NCI-H2171 (cell line): ENCODE measurements at regions not wholly inside any gene's neighbourhood (a gene's known extent, or its start where the extent isn't known, plus 50 kb on each side); places are given as distances from the start of the nearest gene placed in this dataset.
"Not testable (repeated sequence)": the region's sequence is repeated elsewhere in the genome, so short reads cannot be mapped to it uniquely, and the experiment has no call there.

Experiments used
- DNase-seq: peaks from one replicate; lab custom pipeline; 2025; lab: John Stamatoyannopoulos, UW

- DNase-seq: no peak
Observed at GRCh38 chr16:50497592-50497991, 50.6 kb upstream of the NKD1 start.

DNA sequence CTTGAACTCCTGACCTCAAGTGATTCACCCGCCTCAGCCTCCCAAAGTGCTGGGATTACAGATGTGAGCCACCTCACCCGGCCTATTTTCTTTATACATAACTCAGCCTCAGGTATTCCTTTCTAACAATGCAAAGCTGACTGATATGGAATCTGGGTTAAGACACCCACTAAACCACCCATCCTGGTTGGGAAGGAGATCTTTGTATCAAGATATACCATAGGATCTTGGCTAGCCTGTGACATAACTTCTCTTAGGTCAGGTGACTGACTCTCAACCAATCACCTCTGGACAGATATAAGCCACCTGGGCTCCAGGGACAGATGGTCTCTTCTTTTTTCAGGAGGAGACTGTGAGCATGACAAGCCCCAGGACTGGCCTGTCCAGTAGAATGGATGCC is 51.2 kb upstream of the NKD1 start:
- no peak for DNase-seq

DNA sequence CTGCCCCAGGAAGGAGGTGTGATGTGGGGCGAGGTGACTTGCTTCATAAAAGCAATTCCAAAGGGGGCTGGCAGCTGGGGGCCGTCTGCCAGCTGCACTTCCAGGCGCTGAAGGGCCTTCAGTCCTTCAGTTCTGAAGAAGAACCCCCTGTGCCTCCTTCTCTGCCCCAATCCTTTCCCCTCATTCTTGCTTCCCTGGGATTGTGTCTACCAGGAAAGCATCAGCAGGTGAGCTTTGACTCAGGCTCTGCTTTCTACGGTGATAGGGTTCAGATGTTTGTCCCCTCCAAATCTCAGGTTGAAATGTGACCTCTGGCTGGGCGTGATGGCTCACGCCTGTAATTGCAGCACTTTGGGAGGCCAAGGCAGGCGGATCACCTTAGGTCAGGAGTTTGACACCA is 52.5 kb upstream of the NKD1 start:
- DNase-seq: no peak

DNA sequence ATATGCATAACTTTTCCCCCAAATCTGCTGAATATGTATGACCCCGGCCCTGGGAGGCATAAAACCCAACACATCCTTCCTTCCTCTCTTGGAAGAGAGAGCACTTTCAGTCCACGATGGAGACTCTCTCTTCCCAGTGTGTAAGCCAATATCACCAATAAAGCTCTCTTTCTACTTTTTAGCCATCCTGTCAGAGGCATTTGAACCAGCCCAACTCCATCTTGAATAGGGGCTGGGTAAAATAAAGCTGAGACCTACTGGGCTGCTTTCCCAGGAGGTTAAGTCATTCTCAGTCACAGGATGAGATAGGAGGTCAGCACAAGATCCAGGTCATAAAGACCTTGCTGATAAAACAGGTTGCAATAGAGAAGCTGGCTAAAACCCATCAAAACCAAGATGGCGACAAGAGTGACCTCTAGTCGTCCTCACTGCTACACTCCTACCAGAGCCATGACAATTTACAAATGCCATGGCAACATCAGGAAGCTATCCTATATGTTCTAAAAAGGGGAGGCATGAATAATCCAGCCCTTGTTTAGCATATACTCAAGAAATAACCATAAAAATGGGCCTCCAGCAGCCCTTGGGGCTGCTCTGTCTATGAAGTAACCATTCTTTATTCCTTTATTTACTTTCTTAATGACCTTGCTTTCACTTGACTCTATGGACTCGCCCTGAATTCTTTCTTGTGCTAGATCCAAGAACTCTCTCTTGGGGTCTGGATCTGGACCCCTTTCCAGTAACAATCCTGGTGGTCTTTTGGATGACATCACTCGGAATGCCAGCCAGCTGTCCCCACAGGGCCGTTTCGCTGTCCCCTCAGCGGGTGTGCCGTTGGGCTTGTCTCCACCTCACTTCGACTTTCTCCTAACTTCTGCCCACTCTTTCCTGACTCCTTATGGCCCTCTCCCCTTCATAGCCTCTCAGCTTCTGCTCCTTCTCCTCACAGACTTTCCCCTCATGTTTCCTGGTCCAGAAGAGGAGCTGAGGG is 53.4 kb upstream of the NKD1 start:
- no peak for DNase-seq

- no peak for DNase-seq
Observed at GRCh38 chr16:50491516-50491915, 56.7 kb upstream of the NKD1 start.

GRCh38 chr16:50490828-50491227 is 57.4 kb upstream of the NKD1 start:
- DNase-seq: no peak

- no peak for DNase-seq
Observed at GRCh38 chr16:50489182-50489581, 59.0 kb upstream of the NKD1 start.

DNA sequence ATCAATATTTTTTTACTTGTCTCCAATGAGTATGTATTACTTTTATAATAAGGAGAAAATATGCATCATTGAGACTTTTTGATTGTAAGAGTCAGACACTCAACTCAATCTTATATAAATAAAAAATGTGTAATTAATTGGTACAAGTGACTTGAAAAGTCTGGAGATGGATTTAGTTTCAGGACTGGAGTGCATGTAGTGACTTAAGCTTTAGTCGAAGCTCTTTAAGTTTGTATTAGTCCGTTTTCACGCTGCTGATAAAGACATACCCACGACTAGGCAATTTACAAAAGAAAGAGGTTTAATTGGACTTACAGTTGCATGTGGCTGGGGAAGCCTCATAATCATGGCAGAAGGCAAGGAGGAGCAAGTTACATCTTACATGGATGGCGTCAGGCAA is 60.7 kb upstream of the NKD1 start:
- no peak for DNase-seq

DNA sequence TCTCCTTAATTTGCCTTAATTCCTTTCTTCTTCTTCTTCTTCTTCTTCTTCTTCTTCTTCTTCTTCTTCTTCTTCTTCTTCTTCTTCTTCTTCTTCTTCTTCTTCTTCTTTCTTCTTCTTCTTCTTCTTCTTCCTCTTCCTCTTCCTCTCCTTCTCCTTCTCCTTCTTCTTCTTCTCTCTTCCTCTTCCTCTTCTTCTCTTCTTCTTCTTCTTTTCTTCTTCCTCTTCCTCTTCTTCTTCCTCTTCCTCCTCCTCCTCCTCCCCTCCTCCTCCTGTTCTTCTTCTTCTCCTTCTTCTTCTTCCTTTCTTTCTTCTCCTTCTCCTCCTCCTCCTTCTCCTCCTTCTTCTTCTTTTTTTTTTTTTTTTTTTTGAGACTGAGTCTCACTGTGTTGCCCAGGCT is 62.0 kb upstream of the NKD1 start:
- DNase-seq: not testable (repeated sequence)

DNA sequence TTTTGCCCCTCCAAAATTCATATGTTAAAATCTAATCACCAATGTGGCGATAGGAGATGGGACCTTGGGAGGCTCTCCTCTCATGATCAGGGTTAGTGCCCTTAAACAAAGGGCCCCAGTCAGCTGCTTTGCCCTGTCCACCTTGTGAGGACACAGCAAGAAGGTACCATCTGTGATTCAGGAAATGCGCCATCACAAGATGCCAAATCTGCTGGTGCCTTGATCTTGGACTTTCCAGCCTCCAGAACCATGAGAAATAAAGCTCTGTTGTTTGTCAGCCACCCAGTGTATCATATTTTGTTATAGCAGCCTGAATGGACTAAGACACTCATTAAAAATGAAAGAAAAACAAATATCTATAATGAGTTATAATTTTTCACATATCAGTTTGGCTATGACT is 63.0 kb upstream of the NKD1 start:
- no peak for DNase-seq

GRCh38 chr16:50482271-50482670 is 65.9 kb upstream of the NKD1 start:
- no peak for DNase-seq

GRCh38 chr16:50480206-50480605 is 68.0 kb upstream of the NKD1 start:
- no peak for DNase-seq

GRCh38 chr16:50479771-50480170 is 68.4 kb upstream of the NKD1 start:
- DNase-seq: no peak

DNA sequence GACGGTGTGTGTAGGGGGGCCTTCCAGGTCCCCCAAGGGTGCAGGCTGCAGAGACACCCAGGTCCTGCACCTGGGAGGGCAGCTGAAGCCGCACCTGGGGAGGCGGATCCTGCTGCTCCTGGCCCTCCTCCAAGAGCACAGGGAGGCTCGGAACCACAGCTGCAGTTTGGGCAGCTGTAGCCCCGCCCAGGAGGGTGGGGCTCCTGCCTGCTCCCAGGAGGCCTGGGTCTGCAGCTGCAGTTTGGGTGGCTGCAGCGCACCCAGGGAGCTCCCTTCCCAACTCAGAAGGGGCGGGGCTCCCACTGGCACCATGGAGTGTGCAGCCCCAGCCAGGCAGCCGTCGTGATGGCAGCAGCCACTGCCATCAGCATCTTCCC is 69.4 kb upstream of the NKD1 start:
- peak; percentile 77 for DNase-seq

DNA sequence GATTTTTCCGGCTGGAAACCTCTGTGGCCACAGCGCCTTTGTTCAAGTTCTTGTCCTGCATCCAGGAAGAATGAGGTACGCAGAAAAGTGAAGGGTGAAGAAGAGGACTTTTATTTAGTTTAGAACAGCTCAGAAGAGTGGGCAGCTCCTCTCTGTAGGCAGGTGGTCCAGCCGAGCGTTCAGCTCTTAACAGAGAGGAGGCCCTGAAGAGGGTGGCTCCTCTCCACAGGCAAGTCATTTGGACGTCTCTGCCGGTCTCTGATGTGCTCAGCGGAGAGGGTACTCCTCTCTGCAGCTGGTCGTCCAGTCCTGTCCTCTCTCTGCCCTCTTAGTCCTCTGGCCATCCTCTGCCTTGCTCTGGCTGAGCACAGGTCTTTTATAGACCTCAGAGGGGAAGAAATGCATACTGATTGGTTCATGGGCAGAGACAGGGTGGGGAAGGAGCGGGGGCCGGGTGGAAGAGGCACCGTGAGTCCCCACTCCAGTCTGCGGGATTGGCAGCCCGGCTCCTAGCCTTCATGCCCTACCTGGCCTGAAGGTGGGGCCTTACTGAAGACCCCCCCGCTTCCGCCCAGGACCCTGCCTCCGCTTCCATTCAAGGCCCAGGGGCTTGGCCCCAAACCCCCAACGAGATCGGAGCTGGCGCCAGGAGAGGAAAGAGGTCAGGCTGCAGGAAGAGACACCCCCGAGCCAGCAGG is 70.0 kb upstream of the NKD1 start:
- DNase-seq: no peak

DNA sequence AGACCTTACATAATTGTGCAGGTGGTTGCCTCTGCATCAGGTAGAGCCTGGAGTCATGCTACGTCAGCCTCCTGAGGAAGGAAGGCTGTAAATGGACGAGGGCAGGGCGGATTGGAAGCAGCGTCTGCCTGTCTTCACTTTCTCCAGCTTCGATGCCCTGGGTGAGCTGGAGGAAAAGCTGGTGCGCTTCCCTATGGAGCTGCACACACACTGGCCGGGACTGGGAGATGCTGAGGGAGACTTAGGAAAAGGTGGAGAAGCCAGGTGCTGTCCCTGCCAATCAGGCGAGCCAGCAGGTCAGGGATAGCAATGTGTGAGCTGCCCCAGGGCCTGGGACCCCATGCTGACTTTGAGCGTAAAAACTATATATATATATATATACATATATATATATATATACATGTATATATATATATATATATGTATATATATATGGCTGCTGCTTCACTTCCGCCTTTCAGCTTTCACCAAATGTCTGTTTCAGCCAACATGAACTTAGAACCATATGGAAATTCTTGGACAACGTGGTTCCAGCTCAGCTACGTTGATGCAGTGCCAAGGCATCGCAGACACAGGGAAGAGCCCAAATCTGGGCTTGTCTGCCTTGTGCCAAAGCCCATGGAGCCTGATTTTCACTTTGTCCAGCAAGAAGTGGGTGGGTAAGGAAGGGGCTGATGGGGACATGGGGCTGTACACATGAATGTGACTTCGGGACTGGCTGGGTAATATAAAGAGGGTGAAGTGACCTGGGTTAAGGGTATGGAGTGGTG is 71.5 kb upstream of the NKD1 start:
- no peak for DNase-seq

DNA sequence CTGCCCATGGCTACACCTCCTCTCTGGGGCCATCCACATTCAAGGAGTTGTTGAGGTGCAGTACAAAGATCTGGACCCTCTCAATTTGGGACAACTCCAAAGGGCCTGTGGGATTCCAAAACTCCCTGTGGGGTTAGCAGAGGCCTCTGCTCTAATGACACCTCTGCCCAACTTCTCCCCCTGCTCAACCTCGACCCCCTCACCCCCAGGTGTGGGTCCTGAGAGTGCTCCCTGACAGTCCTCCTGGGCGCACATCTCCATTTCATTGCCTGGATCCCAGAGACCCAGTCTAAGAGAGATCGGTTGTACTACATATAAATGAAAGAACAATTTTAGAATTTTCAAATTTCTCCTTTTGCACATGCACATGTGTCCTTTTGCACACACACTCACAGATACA is 73.0 kb upstream of the NKD1 start:
- DNase-seq: no peak

- DNase-seq: peak; percentile 37
Observed at GRCh38 chr16:50474138-50474537, 74.1 kb upstream of the NKD1 start.

- DNase-seq: no peak
Observed at GRCh38 chr16:50473356-50473945, 74.7 kb upstream of the NKD1 start.

- no peak for DNase-seq
Observed at GRCh38 chr16:50472472-50472871, 75.7 kb upstream of the NKD1 start.

DNA sequence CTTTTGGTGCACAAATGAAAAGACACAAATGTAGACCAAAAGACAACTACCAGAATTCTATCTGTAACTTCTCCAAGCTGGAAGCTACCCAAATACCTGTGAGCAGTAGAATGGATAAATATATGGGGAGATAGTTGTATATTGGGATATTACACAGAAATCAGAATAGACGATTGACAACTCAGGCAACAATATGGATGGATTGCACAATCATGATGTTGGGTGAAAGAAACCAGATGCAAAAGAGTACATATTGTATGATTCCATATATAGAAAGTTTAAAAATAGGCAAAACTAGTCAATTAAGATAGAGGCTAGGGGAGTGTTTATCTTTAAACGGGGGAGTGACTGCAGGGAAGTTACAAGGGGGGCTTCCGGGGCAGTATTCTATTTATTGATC is 77.5 kb upstream of the NKD1 start:
- DNase-seq: no peak

GRCh38 chr16:50469744-50470321 is 78.4 kb upstream of the NKD1 start:
- DNase-seq: no peak
